Central memory CD4-positive, alpha-beta T cell (primary cell): ENCODE measurements at regions not wholly inside any gene's neighbourhood (a gene's known extent, or its start where the extent isn't known, plus 50 kb on each side); places are given as distances from the start of the nearest gene placed in this dataset.

ENCODE experiments used
- DNase-seq: peaks from one replicate; pipeline ENCODE4 v3.0.0; 2022

- DNase-seq = no peak
These were observed 304.9 kb downstream of the DHX15 start for GRCh38 chr4:24279469-24279868.

DNA sequence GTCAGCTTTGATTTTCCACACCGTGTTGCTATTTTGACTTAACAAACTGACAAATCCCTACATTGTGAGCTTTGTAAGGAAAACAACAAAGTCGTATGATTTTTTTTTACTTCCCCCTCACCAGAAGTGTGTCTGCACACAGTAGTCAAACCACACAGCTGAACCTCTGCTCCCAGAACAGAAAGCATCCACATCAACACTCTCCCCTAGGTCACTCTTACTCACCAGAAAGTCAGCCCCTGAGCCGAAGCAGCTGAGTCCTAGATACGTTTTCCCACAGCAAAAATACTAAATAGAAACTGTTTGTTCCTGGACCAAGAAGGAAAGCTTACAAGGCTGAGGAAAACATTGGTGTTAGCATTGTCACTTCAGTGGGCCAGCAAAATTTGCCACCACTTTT lies 305.7 kb downstream of the DHX15 start:
- DNase-seq = no peak

DNA sequence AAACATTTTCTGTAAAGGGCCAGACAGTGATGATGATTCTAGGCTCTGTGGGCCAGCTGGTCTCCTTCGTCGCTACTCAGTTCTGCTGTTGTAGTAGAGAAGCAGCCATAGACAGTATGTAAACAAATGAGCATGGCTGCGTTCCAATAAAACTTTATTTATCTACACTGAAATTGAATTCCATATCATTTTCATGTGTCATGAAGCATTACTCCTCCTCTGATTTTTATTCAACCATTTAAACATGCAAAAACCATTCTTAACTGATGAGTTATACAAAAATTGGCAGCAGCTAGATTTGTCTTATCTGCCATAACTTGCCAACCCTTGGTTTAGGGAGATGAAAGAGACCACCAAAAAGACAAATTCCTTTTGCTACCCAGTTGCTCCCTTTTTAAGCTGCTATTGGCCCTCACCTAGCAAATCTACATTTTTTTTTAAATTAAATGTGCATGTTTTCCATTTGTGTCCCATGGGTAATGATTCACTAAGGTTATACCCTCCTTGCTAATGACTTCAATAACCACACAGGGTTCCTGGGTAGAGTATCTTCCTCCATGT lies 309.9 kb downstream of the DHX15 start:
- no peak for DNase-seq

GRCh38 chr4:24273136-24273535 lies 311.2 kb downstream of the DHX15 start:
- DNase-seq = no peak

- no peak for DNase-seq
These were observed 317.2 kb downstream of the DHX15 start for GRCh38 chr4:24266951-24267722.

- no peak for DNase-seq
These were observed 318.4 kb downstream of the DHX15 start for GRCh38 chr4:24265989-24266388.

GRCh38 chr4:24262616-24263015 lies 321.7 kb downstream of the DHX15 start:
- DNase-seq = no peak

DNA sequence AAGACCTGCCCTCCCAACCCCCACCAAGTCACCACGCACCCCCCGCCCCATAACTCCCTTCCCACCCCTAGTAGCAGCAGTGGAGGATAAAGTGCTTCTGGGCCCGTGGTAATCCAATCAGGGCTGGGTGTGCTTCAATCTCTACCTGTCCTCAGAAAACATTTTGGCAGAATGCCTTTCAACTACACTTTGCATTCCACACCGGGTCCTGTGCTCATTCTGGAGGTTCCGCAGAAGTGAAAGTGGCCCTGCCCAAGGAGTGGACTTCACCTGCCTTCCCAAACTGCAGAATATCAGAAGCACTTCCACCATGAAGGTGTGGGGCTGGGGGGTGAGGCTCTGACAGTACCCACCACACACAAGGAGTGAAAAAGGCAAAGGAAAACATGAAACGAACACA lies 322.3 kb downstream of the DHX15 start:
- DNase-seq = no peak

DNA sequence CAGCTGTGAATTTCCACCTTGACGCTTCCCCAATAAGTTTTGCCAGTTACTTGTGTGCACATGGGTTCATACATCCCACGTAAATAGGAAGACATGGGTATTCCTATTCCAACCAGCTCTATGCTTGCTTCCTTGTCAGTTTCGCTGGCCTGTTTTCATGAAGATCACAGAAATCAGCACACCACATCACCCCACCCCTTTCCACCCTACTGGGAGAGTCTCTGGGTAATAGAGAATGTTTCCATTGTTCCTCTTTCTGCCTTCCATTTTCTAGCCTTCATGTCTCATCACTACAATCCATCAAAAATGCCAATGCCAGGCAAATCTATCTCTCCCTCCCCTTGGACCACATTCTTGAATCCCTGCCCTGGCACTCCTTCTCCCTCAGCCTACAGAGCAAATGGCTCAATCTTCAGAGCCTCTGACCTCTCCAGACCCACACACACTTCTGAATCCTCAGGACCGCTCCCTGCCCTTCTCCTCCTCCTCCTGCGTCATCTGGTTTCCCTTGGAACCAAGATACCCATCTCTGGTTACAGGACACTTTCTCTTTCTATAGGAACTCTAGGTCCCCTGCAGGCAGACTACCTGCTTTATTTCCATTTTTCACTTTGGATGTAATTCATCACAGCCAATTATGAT lies 323.3 kb downstream of the DHX15 start:
- no peak for DNase-seq

DNA sequence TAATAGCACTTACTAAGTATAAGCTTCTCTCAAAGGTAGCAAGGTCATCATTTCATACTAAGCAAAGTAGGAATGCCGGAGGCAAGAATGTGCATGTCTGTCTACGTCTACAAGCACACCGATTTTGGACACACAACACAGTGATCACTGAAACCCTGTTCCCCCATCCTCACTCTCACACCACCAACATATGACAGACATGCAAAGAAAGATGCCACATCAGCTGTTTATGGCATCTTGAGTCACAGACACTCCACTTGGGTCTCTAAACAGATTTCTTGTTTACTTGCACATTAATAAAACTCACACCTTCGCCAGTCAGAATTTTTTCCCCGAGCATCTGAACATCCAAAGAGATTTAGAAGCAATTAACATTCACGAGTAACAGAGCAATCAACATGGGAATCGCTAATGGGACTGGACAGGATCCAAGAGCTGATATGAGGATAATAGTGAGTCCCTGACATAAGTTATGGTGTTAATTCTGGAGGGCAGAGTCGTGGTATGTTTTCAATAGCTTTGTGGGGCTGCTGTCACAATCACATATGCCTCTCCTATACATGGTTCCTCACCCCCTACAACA lies 324.1 kb downstream of the DHX15 start:
- DNase-seq = no peak

DNA sequence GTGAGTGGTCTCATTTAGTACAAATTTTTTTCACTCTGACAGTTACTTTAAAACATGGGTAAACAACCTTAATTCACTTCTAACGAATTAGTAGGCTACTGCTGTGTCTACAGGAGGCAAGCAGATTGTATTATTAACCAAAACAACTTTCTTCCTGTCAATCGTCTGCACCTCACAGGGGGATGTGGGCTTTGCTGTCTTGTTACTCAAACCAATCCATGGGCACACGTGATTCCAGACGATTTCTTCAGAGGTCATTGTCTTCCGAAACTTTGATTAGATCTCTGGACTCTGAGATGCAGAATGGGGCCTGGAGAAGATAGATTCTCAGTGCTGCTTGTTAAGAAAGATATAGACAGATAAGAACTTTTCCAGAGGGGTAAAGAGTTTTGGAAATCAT lies 327.8 kb downstream of the DHX15 start:
- DNase-seq = no peak

DNA sequence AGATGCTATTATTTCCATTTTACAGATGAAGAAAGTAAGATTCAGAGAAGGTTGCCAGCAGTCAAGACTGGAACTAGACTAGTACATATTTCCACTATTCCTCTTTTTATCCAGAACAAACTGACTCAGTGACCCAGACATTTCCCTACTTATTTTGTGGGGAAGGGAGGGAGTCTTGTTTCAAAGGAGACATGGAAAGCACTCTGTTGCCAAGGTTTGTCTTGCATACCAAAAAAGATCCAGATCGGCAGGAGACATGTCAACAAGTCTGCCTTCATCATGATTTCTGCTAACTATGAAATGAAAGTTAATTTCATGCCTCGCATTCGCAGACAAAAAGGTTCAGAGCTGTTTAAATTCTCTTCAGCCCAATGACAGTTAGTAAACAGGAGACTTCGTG lies 328.3 kb downstream of the DHX15 start:
- DNase-seq = no peak

DNA sequence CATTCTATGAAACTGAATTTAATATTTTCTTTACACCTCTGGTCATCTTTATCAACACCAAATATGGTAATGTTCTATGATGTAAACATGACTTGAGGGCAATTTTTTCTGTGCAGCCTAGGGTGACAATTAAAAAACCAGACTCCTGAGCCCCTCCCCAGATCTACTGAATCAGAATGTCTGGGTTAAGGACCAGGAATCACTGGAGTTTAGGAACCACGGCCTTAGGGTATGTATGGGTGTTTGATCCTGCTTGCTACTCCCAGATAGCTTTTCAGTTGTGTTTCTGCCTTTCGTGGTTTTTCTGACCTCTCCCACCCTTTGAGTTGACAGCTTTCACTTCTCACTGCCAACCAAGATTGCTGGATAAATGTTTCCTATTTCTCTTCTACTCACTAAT lies 332.2 kb downstream of the DHX15 start:
- no peak for DNase-seq

GRCh38 chr4:24251589-24251988 lies 332.8 kb downstream of the DHX15 start:
- DNase-seq = no peak

- DNase-seq = no peak
These were observed 334.4 kb downstream of the DHX15 start for GRCh38 chr4:24249972-24250371.

GRCh38 chr4:24248674-24249630 lies 335.4 kb downstream of the DHX15 start:
- no peak for DNase-seq

DNA sequence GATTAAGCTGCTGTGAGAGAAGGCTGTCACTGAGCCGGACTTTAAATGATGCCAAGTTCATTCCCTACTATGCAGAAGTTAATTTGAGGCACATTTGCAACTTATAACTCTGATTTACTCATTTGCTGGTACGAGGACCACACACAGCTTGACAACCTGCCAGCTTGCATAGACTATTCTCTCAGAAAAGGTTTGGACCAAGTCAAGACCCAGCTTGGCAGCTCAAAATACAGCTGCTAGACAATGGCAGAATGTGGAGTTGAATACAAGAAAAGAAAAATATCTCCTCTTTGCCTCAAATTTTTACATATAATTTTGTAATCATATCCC lies 338.9 kb downstream of the DHX15 start:
- no peak for DNase-seq

DNA sequence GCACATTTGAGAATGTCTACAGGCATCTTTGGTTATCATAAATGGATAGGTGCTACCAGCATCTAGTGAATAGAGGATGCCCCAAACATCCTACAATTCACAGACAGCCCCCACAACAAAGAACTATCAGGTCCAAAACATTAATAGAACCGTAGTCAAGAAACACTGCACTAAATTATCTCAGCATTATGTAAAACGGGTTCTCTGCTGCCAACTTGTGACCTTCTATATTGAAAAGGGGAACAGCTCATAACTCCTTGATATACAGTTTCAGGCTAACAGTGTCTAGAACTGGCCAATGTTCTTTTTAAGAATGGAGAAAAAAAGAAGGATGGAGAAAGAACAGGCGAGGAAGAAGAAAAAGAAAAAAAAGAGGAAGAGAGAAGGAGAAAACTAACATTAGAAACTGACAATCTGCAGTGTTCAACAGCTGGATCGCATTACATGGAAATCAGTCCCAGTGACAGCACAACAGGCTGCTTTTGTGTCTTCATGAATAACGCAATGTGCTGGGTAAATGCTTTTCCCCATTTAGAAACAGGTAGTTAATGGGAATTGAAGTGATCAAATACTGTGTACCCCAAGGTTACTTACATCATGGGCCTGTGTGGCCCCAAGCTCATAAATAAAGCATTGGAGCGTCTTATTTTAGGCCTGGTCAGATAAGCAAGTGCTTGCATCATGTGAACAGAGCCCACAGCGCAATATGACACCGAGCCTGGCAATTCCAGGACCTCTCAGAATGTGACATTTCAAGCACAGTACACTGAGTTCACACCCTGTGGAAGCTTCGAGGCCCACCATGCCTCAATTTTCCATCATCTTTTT lies 339.5 kb downstream of the DHX15 start:
- DNase-seq = no peak

DNA sequence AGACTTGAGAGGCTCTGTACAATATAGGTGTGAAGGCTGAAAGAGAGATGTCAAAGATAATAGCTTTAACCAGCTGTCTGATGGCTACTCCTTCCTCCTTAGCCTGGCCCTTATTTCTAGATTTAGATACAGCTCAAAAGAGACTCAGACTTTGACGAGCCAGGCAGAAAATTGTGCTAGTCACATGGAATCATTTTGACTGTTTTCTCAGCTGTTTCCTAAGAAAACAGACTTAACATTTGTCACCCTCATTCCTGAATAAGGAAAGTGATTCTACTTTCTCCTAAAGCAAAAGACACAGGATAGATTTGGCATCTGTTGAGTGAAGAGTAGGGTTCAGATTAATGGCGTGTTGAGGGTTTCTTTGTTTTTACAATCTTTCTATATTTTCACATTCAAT lies 340.7 kb downstream of the DHX15 start:
- DNase-seq = no peak

DNA sequence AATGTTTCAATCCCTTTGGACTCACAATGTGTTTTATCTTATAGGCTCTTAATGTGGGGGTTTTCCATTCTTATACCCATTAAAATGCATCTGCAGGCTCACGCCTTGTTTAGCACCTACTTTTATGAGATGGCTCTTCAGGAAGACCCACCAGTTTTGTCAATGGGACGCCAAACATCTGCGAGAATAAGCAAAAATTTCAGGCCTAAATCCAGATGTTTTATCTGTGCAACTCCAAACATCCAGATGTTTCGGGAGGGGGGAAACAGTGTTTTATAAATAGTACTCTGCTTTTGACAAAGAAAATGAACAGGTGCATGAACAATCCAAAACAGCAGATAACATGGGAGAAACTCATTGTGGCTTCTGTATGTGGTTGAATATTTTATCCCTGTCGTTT lies 342.8 kb downstream of the DHX15 start:
- no peak for DNase-seq

- no peak for DNase-seq
These were observed 343.7 kb downstream of the DHX15 start for GRCh38 chr4:24240655-24241054.

GRCh38 chr4:24237709-24238108 lies 346.6 kb downstream of the DHX15 start:
- no peak for DNase-seq
